ENCODE measurements at regions not wholly inside any gene's neighbourhood (a gene's known extent, or its start where the extent isn't known, plus 50 kb on each side); places are given as distances from the start of the nearest gene placed in this dataset.

- no peak for DNase-seq
These were observed 365.0 kb upstream of the RUNX1 start for GRCh38 chr21:35414056-35414455.

GRCh38 chr21:35412231-35412630 is 363.1 kb upstream of the RUNX1 start:
- no peak for DNase-seq

- DNase-seq: no peak
These were observed 362.3 kb upstream of the RUNX1 start for GRCh38 chr21:35411434-35411833.

GRCh38 chr21:35410656-35411055 is 361.6 kb upstream of the RUNX1 start:
- no peak for DNase-seq

- no peak for DNase-seq
These were observed 361.0 kb upstream of the RUNX1 start for GRCh38 chr21:35410123-35410522.

- no peak for DNase-seq
These were observed 359.3 kb upstream of the RUNX1 start for GRCh38 chr21:35408401-35408800.

- no peak for DNase-seq
These were observed 357.5 kb upstream of the RUNX1 start for GRCh38 chr21:35406635-35407034.

GRCh38 chr21:35405981-35406380 is 356.9 kb upstream of the RUNX1 start:
- no peak for DNase-seq

GRCh38 chr21:35404247-35404646 is 355.1 kb upstream of the RUNX1 start:
- DNase-seq: no peak

- DNase-seq: no peak
These were observed 353.0 kb upstream of the RUNX1 start for GRCh38 chr21:35402061-35402460.

GRCh38 chr21:35401476-35401875 is 352.4 kb upstream of the RUNX1 start:
- DNase-seq: no peak

- DNase-seq: peak; percentile 5 to 28
These were observed 351.3 kb upstream of the RUNX1 start for GRCh38 chr21:35400233-35400939.

- DNase-seq: no peak
These were observed 350.6 kb upstream of the RUNX1 start for GRCh38 chr21:35399706-35400105.

GRCh38 chr21:35399002-35399530 is 350.0 kb upstream of the RUNX1 start:
- no peak for DNase-seq

GRCh38 chr21:35398346-35398982 is 349.4 kb upstream of the RUNX1 start:
- DNase-seq: no peak

- DNase-seq: no peak
These were observed 348.7 kb upstream of the RUNX1 start for GRCh38 chr21:35397781-35398180.

GRCh38 chr21:35396655-35397054 is 347.6 kb upstream of the RUNX1 start:
- no peak for DNase-seq

GRCh38 chr21:35395728-35396127 is 346.6 kb upstream of the RUNX1 start:
- DNase-seq: no peak

GRCh38 chr21:35394634-35395369 is 345.7 kb upstream of the RUNX1 start:
- DNase-seq: no peak

GRCh38 chr21:35394049-35394448 is 344.9 kb upstream of the RUNX1 start:
- no peak for DNase-seq

- no peak for DNase-seq
These were observed 341.1 kb upstream of the RUNX1 start for GRCh38 chr21:35390013-35390776.

GRCh38 chr21:35386491-35387079 is 337.5 kb upstream of the RUNX1 start:
- DNase-seq: no peak

- DNase-seq: no peak
These were observed 335.3 kb upstream of the RUNX1 start for GRCh38 chr21:35384375-35384774.
